ENCODE measurements at regions not wholly inside any gene's neighbourhood (a gene's known extent, or its start where the extent isn't known, plus 50 kb on each side); places are given as distances from the start of the nearest gene placed in this dataset.

DNA sequence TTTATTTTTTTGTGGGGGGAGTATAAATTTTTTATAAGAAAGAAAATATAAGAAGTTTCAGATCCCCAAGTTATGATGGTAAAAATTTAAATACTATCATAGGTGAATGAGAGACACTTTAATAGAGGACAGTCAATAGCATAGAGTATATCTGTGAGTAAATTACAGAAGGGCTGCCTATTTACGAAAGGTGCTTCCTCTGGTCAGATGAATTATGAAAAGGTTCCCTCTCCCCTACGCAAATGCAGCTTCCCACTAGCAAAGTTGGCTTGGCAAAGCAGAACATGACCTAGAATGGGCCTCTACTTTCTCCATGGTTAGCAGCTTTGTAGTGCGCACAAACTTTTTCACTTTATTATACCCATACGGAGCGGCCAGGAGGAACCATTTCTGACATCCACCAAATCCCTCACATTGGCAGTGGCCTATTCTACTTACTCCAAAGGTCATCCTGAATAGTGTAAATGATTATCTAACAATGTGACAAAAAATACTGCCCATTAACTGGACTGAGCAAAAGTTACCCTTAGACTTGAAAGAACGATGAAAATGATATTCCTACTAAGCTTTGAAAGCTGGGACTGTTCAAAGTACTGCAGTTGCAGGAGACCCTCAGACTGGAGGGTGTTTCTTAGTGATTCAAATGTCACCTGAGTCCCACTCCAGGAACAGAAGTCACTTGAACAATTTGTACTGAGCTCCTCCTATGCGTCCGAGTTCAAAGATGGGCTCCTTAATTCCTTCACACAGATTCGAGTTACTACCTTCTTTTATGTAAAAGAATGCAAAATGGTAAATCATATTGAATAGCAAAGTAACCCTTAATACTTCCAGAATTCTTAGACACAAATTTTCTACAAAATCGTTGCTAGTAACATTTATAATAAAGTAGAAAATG is 148.5 kb downstream of the NOL4 start:
- no peak for DNase-seq (ENCODE audit: low spot score)
- Histone ChIP-seq H4K20me1 (ENCODE audit: insufficient read depth, poor library complexity, severe bottlenecking) (no peaks in the 10 kb centered on the region), H3K4me2 (no peak overlapping the region), H3K4me1 (ENCODE audit: insufficient read depth) (no peaks in the 10 kb centered on the region), H3K9me2 (replicated peaks; ENCODE audit: insufficient read depth) (no peaks in the 10 kb centered on the region), H2AFZ (no peak overlapping the region), H3K4me3 (no peak overlapping the region), H3K27me3 (no peaks in the 10 kb centered on the region), H3K27ac (no peak overlapping the region), H3K79me2 (no peaks in the 10 kb centered on the region), H3K9me3 (ENCODE audit: low read depth) (no peaks in the 10 kb centered on the region), H3K36me3 (replicated peaks; ENCODE audit: insufficient read depth, low read depth) (no peaks in the 10 kb centered on the region)
- TF ChIP-seq, protein P1, sequence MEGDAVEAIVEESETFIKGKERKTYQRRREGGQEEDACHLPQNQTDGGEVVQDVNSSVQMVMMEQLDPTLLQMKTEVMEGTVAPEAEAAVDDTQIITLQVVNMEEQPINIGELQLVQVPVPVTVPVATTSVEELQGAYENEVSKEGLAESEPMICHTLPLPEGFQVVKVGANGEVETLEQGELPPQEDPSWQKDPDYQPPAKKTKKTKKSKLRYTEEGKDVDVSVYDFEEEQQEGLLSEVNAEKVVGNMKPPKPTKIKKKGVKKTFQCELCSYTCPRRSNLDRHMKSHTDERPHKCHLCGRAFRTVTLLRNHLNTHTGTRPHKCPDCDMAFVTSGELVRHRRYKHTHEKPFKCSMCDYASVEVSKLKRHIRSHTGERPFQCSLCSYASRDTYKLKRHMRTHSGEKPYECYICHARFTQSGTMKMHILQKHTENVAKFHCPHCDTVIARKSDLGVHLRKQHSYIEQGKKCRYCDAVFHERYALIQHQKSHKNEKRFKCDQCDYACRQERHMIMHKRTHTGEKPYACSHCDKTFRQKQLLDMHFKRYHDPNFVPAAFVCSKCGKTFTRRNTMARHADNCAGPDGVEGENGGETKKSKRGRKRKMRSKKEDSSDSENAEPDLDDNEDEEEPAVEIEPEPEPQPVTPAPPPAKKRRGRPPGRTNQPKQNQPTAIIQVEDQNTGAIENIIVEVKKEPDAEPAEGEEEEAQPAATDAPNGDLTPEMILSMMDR (IDR thresholded peaks at IDR 0.05; ENCODE audit: poor library complexity): no peak
- 92% methylated on average over 10 of the region's 10 CpGs for WGBS (ENCODE audit: low lambda C conversion rate, missing lambda C conversion rate)

DNA sequence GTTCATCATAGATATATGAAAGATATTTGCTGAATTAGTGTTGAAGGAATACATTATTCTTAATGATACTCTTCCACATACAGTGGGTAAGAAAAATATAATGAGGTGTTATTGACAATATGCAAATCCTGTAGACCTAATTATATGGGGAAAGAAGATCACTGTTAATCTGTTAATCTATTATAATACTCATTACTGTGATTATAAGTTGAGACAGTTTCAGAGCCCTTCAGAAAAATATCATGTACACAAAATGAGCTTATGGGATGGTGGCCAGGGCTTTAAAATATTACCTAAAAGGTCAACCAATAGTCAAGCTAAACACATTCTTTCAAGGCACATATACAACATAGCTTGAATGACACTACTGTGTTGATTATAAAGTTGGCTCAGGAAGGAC is 163.5 kb downstream of the NOL4 start:
- no peaks in the 10 kb centered on the region for H3K9me2 ChIP-seq (replicated peaks; ENCODE audit: insufficient read depth)
- H2AFZ ChIP-seq: no peak overlapping the region
- H3K4me1 ChIP-seq (ENCODE audit: insufficient read depth): no peaks in the 10 kb centered on the region
- TF ChIP-seq EZH2phosphoT487 (IDR thresholded peaks at IDR 0.05; ENCODE audit: low read depth, severe bottlenecking, unreplicated experiment) (no peak), EZH2 (IDR thresholded peaks at IDR 0.05; ENCODE audit: borderline replicate concordance) (no peak)
- TF ChIP-seq, protein P1 (IDR thresholded peaks at IDR 0.05; ENCODE audit: poor library complexity): no peak
- no peaks in the 10 kb centered on the region for H3K27me3 ChIP-seq
- no peaks in the 10 kb centered on the region for H3K79me2 ChIP-seq
- H4K20me1 ChIP-seq (ENCODE audit: insufficient read depth, poor library complexity, severe bottlenecking): no peaks in the 10 kb centered on the region
- H3K27ac ChIP-seq: no peak overlapping the region
- no peaks in the 10 kb centered on the region for H3K9me3 ChIP-seq (ENCODE audit: low read depth)
- H3K4me3 ChIP-seq: no peak overlapping the region
- no peak for DNase-seq (ENCODE audit: low spot score)
- H3K36me3 ChIP-seq (replicated peaks; ENCODE audit: insufficient read depth, low read depth): no peaks in the 10 kb centered on the region
- H3K4me2 ChIP-seq: no peak overlapping the region

- H3K4me2 ChIP-seq: no peak overlapping the region
- H3K9me2 ChIP-seq (replicated peaks; ENCODE audit: insufficient read depth): no peaks in the 10 kb centered on the region
- no peaks in the 10 kb centered on the region for H4K20me1 ChIP-seq (ENCODE audit: insufficient read depth, poor library complexity, severe bottlenecking)
- H3K79me2 ChIP-seq: no peaks in the 10 kb centered on the region
- DNase-seq (ENCODE audit: low spot score): no peak
- 87% methylated on average over 1 of the region's 1 CpG for WGBS (ENCODE audit: low lambda C conversion rate, missing lambda C conversion rate)
- no peak overlapping the region for H3K4me3 ChIP-seq
- H3K27me3 ChIP-seq: no peaks in the 10 kb centered on the region
- H3K36me3 ChIP-seq (replicated peaks; ENCODE audit: insufficient read depth, low read depth): no peaks in the 10 kb centered on the region
- TF ChIP-seq, protein P1 (IDR thresholded peaks at IDR 0.05; ENCODE audit: poor library complexity): no peak
- no peak for TF ChIP-seq EZH2 (IDR thresholded peaks at IDR 0.05; ENCODE audit: borderline replicate concordance)
- no peak for TF ChIP-seq EZH2phosphoT487 (IDR thresholded peaks at IDR 0.05; ENCODE audit: low read depth, severe bottlenecking, unreplicated experiment)
- H3K27ac ChIP-seq: no peak overlapping the region
- no peak overlapping the region for H2AFZ ChIP-seq
- H3K9me3 ChIP-seq (ENCODE audit: low read depth): no peaks in the 10 kb centered on the region
- H3K4me1 ChIP-seq (ENCODE audit: insufficient read depth): no peaks in the 10 kb centered on the region
Measured at GRCh38 chr18:34055227-34055626, 169.5 kb downstream of the NOL4 start.

Data from hepatocyte (in vitro differentiated cells).